Smooth muscle cell (in vitro differentiated cells): ENCODE measurements at regions not wholly inside any gene's neighbourhood (a gene's known extent, or its start where the extent isn't known, plus 50 kb on each side); places are given as distances from the start of the nearest gene placed in this dataset.

Experiments used
- DNase-seq: peaks from one replicate; lab custom pipeline; 2025; ENCODE audit not compliant: unreplicated experiment; lab: John Stamatoyannopoulos, UW
- H2AFZ ChIP-seq: fragments of 200-600 bp; sonication (generic); 2 replicates; pipeline ENCODE4 v1.6.0; 2016; ENCODE audit warnings: antibody characterized with exemption, low read depth, mild to moderate bottlenecking
- H3F3A ChIP-seq: fragments of 200-600 bp; sonication (generic); 2 replicates; pipeline ENCODE4 v1.6.0; 2017; ENCODE audit warnings: antibody characterized with exemption, low read depth
- H3K27ac ChIP-seq: fragments of 200-600 bp; sonication (generic); 2 replicates; pipeline ENCODE4 v1.5.1; 2016; ENCODE audit warnings: low read depth, mild to moderate bottlenecking
- H3K27me3 ChIP-seq: fragments of 200-600 bp; sonication (generic); 2 replicates; pipeline ENCODE4 v1.6.1; 2016; ENCODE audit warnings: low read depth, mild to moderate bottlenecking
- H3K36me3 ChIP-seq: fragments of 200-600 bp; sonication (generic); 2 replicates; pipeline ENCODE4 v1.5.1; 2016; ENCODE audit warnings: low read depth
- H3K4me1 ChIP-seq: fragments of 200-600 bp; sonication (generic); 2 replicates; pipeline ENCODE4 v1.5.1; 2016; ENCODE audit warnings: low read depth
- H3K4me2 ChIP-seq: fragments of 200-600 bp; sonication (generic); 2 replicates; pipeline ENCODE4 v1.6.0; 2016; ENCODE audit warnings: mild to moderate bottlenecking
- H3K4me3 ChIP-seq: fragments of 200-600 bp; sonication (generic); 2 replicates; pipeline ENCODE4 v1.5.1; 2016; ENCODE audit warnings: mild to moderate bottlenecking
- H3K79me2 ChIP-seq: fragments of 200-600 bp; sonication (generic); 2 replicates; pipeline ENCODE4 v1.6.0; 2016; ENCODE audit warnings: low read depth, mild to moderate bottlenecking
- H3K9ac ChIP-seq: fragments of 200-600 bp; sonication (generic); 2 replicates; pipeline ENCODE4 v1.6.0; 2016; ENCODE audit warnings: low read depth
- H3K9me3 ChIP-seq: fragments of 200-600 bp; sonication (generic); replicated peaks from 2 replicates; pipeline ENCODE4 v1.5.1; 2016; ENCODE audit warnings: low read depth
- H4K20me1 ChIP-seq: fragments of 200-600 bp; sonication (generic); 2 replicates; pipeline ENCODE4 v1.6.0; 2016; ENCODE audit warnings: low read depth
- CTCF ChIP-seq: fragments of 200-600 bp; sonication (generic); IDR thresholded peaks from 2 replicates; pipeline ENCODE4 v1.5.1; 2017; ENCODE audit warnings: borderline replicate concordance, mild to moderate bottlenecking, antibody characterized with exemption; ENCODE audit not compliant: insufficient read depth, poor library complexity, severe bottlenecking
- WGBS: methylation state at CpG from one replicate; pipeline ENCODE4 v1.1.7; 2016; ENCODE audit warnings: low lambda C conversion rate; 5-methylcytosine and 5-hydroxymethylcytosine counted together

GRCh38 chr6:113629256-113629655 lies 227.9 kb upstream of the MARCKS start:
- Histone ChIP-seq H3K9me3 (no peaks in the 10 kb centered on the region), H4K20me1 (no peaks in the 10 kb centered on the region), H2AFZ (peak overlapping the region; percentile 12), H3K4me1 (peaks cover 23% of the 10 kb centered on the region), H3K79me2 (no peaks in the 10 kb centered on the region), H3K9ac (no peak overlapping the region), H3K27ac (peak overlapping the region; percentile 98), H3K27me3 (no peaks in the 10 kb centered on the region), H3F3A (peaks cover 12% of the 10 kb centered on the region), H3K4me2 (no peak overlapping the region), H3K36me3 (no peaks in the 10 kb centered on the region), H3K4me3 (no peak overlapping the region)
- DNase-seq: no peak
- no peak for TF ChIP-seq CTCF

GRCh38 chr6:113629975-113630737 lies 227.0 kb upstream of the MARCKS start:
- H3F3A ChIP-seq: peaks cover 12% of the 10 kb centered on the region
- H3K27ac ChIP-seq: peak overlapping the region; percentile 98
- no peaks in the 10 kb centered on the region for H4K20me1 ChIP-seq
- no peaks in the 10 kb centered on the region for H3K36me3 ChIP-seq
- H3K27me3 ChIP-seq: no peaks in the 10 kb centered on the region
- peak overlapping the region; percentile 12 for H2AFZ ChIP-seq
- WGBS: 93% methylated on average over 1 of the region's 1 CpG
- peak overlapping the region; percentile 87 for H3K9ac ChIP-seq
- DNase-seq: no peak
- H3K4me1 ChIP-seq: peaks cover 23% of the 10 kb centered on the region
- peak overlapping the region; percentile 62 for H3K4me2 ChIP-seq
- H3K4me3 ChIP-seq: no peak overlapping the region
- H3K79me2 ChIP-seq: no peaks in the 10 kb centered on the region
- TF ChIP-seq CTCF: no peak
- H3K9me3 ChIP-seq: no peaks in the 10 kb centered on the region

- TF ChIP-seq CTCF: no peak
- peaks cover 12% of the 10 kb centered on the region for H3F3A ChIP-seq
- H3K4me2 ChIP-seq: peak overlapping the region; percentile 62
- H3K27me3 ChIP-seq: no peaks in the 10 kb centered on the region
- no peaks in the 10 kb centered on the region for H4K20me1 ChIP-seq
- no peaks in the 10 kb centered on the region for H3K9me3 ChIP-seq
- H3K4me1 ChIP-seq: peaks cover 27% of the 10 kb centered on the region
- DNase-seq: no peak
- 60% methylated on average over 7 of the region's 7 CpGs for WGBS
- no peaks in the 10 kb centered on the region for H3K36me3 ChIP-seq
- no peaks in the 10 kb centered on the region for H3K79me2 ChIP-seq
- H3K27ac ChIP-seq: peak overlapping the region; percentile 98
- H2AFZ ChIP-seq: peak overlapping the region; percentile 47
- H3K9ac ChIP-seq: peak overlapping the region; percentile 87
- no peak overlapping the region for H3K4me3 ChIP-seq
Measured at GRCh38 chr6:113630738-113631535, 226.2 kb upstream of the MARCKS start.
